WTC11 (cell line): ENCODE measurements at regions not wholly inside any gene's neighbourhood (a gene's known extent, or its start where the extent isn't known, plus 50 kb on each side); places are given as distances from the start of the nearest gene placed in this dataset.

Experiments used
- ATAC-seq: fragments of 200-7000 bp; cut with Tn5 transposase; 2 replicates; pipeline ENCODE4 v1.10.0; 2021; ENCODE audit warnings: mild to moderate bottlenecking, moderate library complexity
- CTCF ChIA-PET: fragments of 300-600 bp; sonication (Branson Sonifier 250); formaldehyde crosslinking; loops from one replicate; lab custom pipeline; 2021; ENCODE audit warnings: antibody characterized with exemption; lab: Charles Lee
- POLR2A ChIA-PET: fragments of 350-600 bp; sonication (Branson Sonifier 250); formaldehyde crosslinking; loops from one replicate; lab custom pipeline; 2021; ENCODE audit warnings: antibody characterized with exemption; lab: Charles Lee
- DNase-seq: peaks from one replicate; pipeline ENCODE4 v3.0.0; 2021; ENCODE audit warnings: low spot score
- H3K27ac Mint-ChIP-seq: 2 replicates; pipeline ENCODE4 v1.8.0; 2021; ENCODE audit warnings: mixed read lengths
- H3K27me3 Mint-ChIP-seq: 2 replicates; pipeline ENCODE4 v1.8.0; 2021; ENCODE audit warnings: low read depth, mild to moderate bottlenecking, moderate library complexity, mixed read lengths
- H3K36me3 Mint-ChIP-seq: 2 replicates; pipeline ENCODE4 v1.8.0; 2021; ENCODE audit warnings: mixed read lengths
- H3K4me1 Mint-ChIP-seq: 2 replicates; pipeline ENCODE4 v1.8.0; 2022; ENCODE audit warnings: mixed read lengths
- H3K4me3 Mint-ChIP-seq: 2 replicates; pipeline ENCODE4 v1.8.0; 2021; ENCODE audit warnings: mild to moderate bottlenecking, moderate library complexity, mixed read lengths
- H3K9me3 Mint-ChIP-seq: 2 replicates; pipeline ENCODE4 v1.8.0; 2021; ENCODE audit warnings: mixed read lengths
- ESRRA ChIP-seq: sonication (generic); formaldehyde crosslinking; IDR thresholded peaks from 2 replicates; pipeline ENCODE4 v1.8.1; 2022; ENCODE audit warnings: mild to moderate bottlenecking, missing genetic modification reagents, borderline replicate concordance
- FOXJ3 ChIP-seq: sonication (generic); formaldehyde crosslinking; IDR thresholded peaks from 2 replicates; pipeline ENCODE4 v1.9.0; 2021; ENCODE audit warnings: missing genetic modification reagents, mild to moderate bottlenecking, borderline replicate concordance
- GRHL2 ChIP-seq: fragments of 250-450 bp; sonication (Bioruptor Pico); IDR thresholded peaks from 2 replicates; pipeline ENCODE4 v1.8.0; 2022; ENCODE audit warnings: mild to moderate bottlenecking, moderate library complexity; ENCODE audit not compliant: insufficient replicate concordance, severe bottlenecking
- GTF2I ChIP-seq: fragments of 250-450 bp; sonication (Bioruptor Pico); conservative IDR thresholded peaks from 2 replicates; pipeline ENCODE4 v1.4.0; 2021; ENCODE audit warnings: mild to moderate bottlenecking
- HMGA2 ChIP-seq: fragments of 250-450 bp; sonication (Bioruptor Pico); IDR thresholded peaks from 2 replicates; pipeline ENCODE4 v1.4.0; 2021; ENCODE audit warnings: mild to moderate bottlenecking, moderate library complexity
- IRF2 ChIP-seq: sonication (generic); formaldehyde crosslinking; IDR thresholded peaks from 2 replicates; pipeline ENCODE4 v1.8.0; 2022; ENCODE audit warnings: low read depth, missing genetic modification reagents, borderline replicate concordance
- JAZF1 ChIP-seq: fragments of 250-450 bp; sonication (Bioruptor Pico); IDR thresholded peaks from 2 replicates; pipeline ENCODE4 v1.9.0; 2021; ENCODE audit warnings: moderate library complexity, mild to moderate bottlenecking, inconsistent platforms
- JUN ChIP-seq: sonication (generic); formaldehyde crosslinking; IDR thresholded peaks from 2 replicates; pipeline ENCODE4 v1.8.0; 2023; ENCODE audit warnings: mild to moderate bottlenecking, missing genetic modification reagents
- KAT7 ChIP-seq: sonication (generic); formaldehyde crosslinking; IDR thresholded peaks from 2 replicates; pipeline ENCODE4 v1.8.1; 2023; ENCODE audit warnings: missing genetic modification reagents, mild to moderate bottlenecking, borderline replicate concordance
- NFATC4 ChIP-seq: fragments of 250-450 bp; sonication (Bioruptor Pico); IDR thresholded peaks from 2 replicates; pipeline ENCODE4 v1.9.0; 2021; ENCODE audit warnings: mild to moderate bottlenecking
- NR1H2 ChIP-seq: sonication (generic); formaldehyde crosslinking; IDR thresholded peaks from 2 replicates; pipeline ENCODE4 v1.9.0; 2021; ENCODE audit warnings: mild to moderate bottlenecking, moderate library complexity, missing genetic modification reagents
- OVOL2 ChIP-seq: fragments of 250-450 bp; sonication (Bioruptor Pico); IDR thresholded peaks from 2 replicates; pipeline ENCODE4 v1.9.0; 2021; ENCODE audit warnings: mild to moderate bottlenecking, borderline replicate concordance
- RORB ChIP-seq: fragments of 250-450 bp; sonication (Bioruptor Pico); IDR thresholded peaks from 2 replicates; pipeline ENCODE4 v1.9.0; 2021; ENCODE audit warnings: mild to moderate bottlenecking
- SMAD4 ChIP-seq: sonication (generic); formaldehyde crosslinking; IDR thresholded peaks from 2 replicates; pipeline ENCODE4 v1.8.0; 2022; ENCODE audit warnings: mild to moderate bottlenecking, missing genetic modification reagents
- ZBTB21 ChIP-seq: sonication (generic); formaldehyde crosslinking; IDR thresholded peaks from 2 replicates; pipeline ENCODE4 v1.8.1; 2023; ENCODE audit warnings: mild to moderate bottlenecking, missing genetic modification reagents, borderline replicate concordance
- ZNF671 ChIP-seq: fragments of 250-450 bp; sonication (Bioruptor Pico); IDR thresholded peaks from 2 replicates; pipeline ENCODE4 v1.8.0; 2021; ENCODE audit warnings: mild to moderate bottlenecking
- TF ChIP-seq, protein P1 (sequence below): fragments of 250-450 bp; sonication (Bioruptor Pico); conservative IDR thresholded peaks from 2 replicates; pipeline ENCODE4 v1.9.0; 2021; ENCODE audit warnings: mild to moderate bottlenecking
- TF ChIP-seq, protein P2 (sequence below): sonication (generic); formaldehyde crosslinking; IDR thresholded peaks from 2 replicates; pipeline ENCODE4 v1.8.1; 2023; ENCODE audit warnings: mild to moderate bottlenecking, missing genetic modification reagents, borderline replicate concordance
- TF ChIP-seq, protein P3 (sequence below): fragments of 250-450 bp; sonication (Bioruptor Pico); IDR thresholded peaks from 2 replicates; pipeline ENCODE4 v1.8.0; 2021; ENCODE audit warnings: mild to moderate bottlenecking
- TF ChIP-seq, protein P4 (sequence below): sonication (generic); formaldehyde crosslinking; IDR thresholded peaks from 2 replicates; pipeline ENCODE4 v1.8.1; 2023; ENCODE audit warnings: mild to moderate bottlenecking, missing genetic modification reagents
- TF ChIP-seq, protein P5 (sequence below): sonication (generic); formaldehyde crosslinking; IDR thresholded peaks from 2 replicates; pipeline ENCODE4 v1.8.1; 2022; ENCODE audit warnings: missing genetic modification reagents, borderline replicate concordance

DNA sequence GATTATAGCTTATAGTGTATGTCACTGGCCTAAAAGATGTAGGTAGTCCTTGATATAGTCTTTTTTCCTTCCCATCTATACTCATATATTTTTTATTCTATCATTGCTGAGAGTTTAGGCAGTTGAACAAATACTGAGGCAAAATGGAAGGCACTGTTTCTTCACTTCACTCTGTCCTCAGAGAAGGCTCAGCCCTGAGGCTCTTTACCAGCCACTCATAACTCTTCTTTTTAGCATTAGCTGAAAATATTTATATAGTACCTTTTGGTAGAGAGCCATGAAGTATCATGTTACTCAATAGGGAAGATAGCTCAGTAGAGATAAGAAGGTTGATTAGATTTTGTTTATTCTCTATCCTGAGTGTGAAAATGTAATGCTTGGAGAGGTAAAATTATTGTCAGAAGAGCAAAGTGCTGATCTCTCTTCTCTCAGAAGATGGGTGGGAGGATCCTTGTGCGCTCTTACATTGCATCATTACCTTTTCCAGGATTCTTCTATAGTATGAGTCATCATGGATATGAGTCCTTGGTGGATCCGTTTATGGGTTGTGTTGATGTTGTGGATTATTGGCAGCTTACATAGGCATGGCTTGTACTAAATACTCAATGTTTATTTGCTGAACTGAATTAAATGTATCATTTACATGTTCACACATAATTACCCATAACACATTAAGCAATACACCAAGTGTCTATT lies 88.1 kb downstream of the ANXA1 start:
- Mint-ChIP-seq H3K9me3 (no peaks in the 10 kb centered on the region), H3K27ac (no peak overlapping the region), H3K36me3 (no peaks in the 10 kb centered on the region), H3K27me3 (no peaks in the 10 kb centered on the region), H3K4me3 (no peak overlapping the region), H3K4me1 (peaks cover 25% of the 10 kb centered on the region)
- ChIA-PET POLR2A (no interaction called here), CTCF (no interaction called here)
- ATAC-seq (no peak), DNase-seq (no peak)
- TF ChIP-seq NFATC4 (CRISPR knock-in tag): no peak
- no peak for TF ChIP-seq HMGA2 (CRISPR knock-in tag)
- no peak for TF ChIP-seq SMAD4

DNA sequence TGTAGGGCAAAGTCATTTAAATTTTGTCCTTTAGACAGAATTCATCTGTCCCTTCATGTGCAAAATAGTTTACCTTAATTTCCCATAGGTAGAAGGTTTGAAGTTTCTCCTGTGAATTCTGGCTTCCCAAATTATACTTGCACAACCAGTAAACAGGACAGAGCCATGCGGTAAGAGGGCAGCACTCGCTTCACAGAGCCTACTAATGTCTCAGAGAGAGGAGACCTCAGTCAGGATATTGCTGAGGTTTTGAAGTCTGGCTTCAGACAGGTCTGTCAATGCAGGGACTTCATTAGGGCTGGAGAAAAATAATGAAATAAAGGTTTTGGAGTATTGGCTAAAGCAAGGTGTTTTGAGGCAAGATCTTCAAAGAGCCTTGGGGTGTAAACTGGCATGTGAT lies 91.4 kb downstream of the ANXA1 start:
- H3K4me3 Mint-ChIP-seq: no peak overlapping the region
- H3K27me3 Mint-ChIP-seq: no peaks in the 10 kb centered on the region
- H3K9me3 Mint-ChIP-seq: no peaks in the 10 kb centered on the region
- DNase-seq: no peak
- peak; percentile 72 for ATAC-seq
- CTCF ChIA-PET: interaction anchor here (1.7 to 2.9 kb wide), 2 partner anchors 26 to 43 kb away, joined by 5 to 6 read pairs; no protein-coding TSS in a partner anchor
- no peak for TF ChIP-seq OVOL2
- TF ChIP-seq, protein P1, sequence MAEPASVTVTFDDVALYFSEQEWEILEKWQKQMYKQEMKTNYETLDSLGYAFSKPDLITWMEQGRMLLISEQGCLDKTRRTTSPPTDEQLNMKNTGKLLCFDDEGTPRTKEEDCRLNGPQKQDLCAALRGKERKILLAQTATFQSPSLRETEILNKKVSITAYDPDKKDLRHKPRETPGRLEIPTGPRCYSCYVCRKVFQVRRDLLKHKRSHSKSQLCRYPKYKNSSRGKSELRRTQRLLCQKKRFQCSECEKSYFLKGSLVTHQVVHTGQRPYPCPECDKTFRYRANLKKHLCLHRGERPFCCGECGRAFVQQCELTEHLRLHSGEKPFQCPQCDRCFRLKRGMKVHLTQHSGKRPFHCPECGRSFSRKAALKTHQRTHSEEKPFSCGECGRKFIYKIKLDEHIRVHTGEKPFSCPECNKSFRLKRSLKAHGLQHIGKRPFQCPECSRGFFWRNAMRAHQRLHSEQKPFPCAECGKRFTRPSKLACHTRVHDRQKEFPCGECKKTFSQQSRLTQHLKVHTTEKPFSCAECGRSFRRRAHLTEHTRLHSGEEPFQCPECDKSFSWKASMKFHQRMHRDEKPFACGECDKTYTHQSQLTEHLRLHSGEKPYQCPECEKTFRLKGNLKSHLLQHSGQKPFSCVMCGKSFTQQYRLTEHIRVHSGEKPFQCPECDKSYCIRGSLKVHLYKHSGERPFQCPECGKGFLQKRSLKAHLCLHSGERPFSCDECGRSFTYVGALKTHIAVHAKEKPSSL (CRISPR knock-in tag): no peak
- TF ChIP-seq, protein P2, sequence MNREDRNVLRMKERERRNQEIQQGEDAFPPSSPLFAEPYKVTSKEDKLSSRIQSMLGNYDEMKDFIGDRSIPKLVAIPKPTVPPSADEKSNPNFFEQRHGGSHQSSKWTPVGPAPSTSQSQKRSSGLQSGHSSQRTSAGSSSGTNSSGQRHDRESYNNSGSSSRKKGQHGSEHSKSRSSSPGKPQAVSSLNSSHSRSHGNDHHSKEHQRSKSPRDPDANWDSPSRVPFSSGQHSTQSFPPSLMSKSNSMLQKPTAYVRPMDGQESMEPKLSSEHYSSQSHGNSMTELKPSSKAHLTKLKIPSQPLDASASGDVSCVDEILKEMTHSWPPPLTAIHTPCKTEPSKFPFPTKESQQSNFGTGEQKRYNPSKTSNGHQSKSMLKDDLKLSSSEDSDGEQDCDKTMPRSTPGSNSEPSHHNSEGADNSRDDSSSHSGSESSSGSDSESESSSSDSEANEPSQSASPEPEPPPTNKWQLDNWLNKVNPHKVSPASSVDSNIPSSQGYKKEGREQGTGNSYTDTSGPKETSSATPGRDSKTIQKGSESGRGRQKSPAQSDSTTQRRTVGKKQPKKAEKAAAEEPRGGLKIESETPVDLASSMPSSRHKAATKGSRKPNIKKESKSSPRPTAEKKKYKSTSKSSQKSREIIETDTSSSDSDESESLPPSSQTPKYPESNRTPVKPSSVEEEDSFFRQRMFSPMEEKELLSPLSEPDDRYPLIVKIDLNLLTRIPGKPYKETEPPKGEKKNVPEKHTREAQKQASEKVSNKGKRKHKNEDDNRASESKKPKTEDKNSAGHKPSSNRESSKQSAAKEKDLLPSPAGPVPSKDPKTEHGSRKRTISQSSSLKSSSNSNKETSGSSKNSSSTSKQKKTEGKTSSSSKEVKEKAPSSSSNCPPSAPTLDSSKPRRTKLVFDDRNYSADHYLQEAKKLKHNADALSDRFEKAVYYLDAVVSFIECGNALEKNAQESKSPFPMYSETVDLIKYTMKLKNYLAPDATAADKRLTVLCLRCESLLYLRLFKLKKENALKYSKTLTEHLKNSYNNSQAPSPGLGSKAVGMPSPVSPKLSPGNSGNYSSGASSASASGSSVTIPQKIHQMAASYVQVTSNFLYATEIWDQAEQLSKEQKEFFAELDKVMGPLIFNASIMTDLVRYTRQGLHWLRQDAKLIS: no peak
- TF ChIP-seq ESRRA (CRISPR knock-in tag): no peak
- TF ChIP-seq HMGA2 (CRISPR knock-in tag): no peak
- no peak for TF ChIP-seq SMAD4
- no peak for TF ChIP-seq NR1H2 (CRISPR knock-in tag)
- TF ChIP-seq, protein P3, sequence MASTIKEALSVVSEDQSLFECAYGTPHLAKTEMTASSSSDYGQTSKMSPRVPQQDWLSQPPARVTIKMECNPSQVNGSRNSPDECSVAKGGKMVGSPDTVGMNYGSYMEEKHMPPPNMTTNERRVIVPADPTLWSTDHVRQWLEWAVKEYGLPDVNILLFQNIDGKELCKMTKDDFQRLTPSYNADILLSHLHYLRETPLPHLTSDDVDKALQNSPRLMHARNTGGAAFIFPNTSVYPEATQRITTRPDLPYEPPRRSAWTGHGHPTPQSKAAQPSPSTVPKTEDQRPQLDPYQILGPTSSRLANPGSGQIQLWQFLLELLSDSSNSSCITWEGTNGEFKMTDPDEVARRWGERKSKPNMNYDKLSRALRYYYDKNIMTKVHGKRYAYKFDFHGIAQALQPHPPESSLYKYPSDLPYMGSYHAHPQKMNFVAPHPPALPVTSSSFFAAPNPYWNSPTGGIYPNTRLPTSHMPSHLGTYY: no peak
- TF ChIP-seq, protein P4, sequence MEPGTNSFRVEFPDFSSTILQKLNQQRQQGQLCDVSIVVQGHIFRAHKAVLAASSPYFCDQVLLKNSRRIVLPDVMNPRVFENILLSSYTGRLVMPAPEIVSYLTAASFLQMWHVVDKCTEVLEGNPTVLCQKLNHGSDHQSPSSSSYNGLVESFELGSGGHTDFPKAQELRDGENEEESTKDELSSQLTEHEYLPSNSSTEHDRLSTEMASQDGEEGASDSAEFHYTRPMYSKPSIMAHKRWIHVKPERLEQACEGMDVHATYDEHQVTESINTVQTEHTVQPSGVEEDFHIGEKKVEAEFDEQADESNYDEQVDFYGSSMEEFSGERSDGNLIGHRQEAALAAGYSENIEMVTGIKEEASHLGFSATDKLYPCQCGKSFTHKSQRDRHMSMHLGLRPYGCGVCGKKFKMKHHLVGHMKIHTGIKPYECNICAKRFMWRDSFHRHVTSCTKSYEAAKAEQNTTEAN (CRISPR knock-in tag): no peak
- TF ChIP-seq RORB (CRISPR knock-in tag): no peak
- no peak for TF ChIP-seq JUN (CRISPR knock-in tag)
- TF ChIP-seq, protein P5, sequence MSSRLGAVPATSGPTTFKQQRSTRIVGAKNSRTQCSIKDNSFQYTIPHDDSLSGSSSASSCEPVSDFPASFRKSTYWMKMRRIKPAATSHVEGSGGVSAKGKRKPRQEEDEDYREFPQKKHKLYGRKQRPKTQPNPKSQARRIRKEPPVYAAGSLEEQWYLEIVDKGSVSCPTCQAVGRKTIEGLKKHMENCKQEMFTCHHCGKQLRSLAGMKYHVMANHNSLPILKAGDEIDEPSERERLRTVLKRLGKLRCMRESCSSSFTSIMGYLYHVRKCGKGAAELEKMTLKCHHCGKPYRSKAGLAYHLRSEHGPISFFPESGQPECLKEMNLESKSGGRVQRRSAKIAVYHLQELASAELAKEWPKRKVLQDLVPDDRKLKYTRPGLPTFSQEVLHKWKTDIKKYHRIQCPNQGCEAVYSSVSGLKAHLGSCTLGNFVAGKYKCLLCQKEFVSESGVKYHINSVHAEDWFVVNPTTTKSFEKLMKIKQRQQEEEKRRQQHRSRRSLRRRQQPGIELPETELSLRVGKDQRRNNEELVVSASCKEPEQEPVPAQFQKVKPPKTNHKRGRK (CRISPR knock-in tag): no peak
- TF ChIP-seq JAZF1 (CRISPR knock-in tag): no peak
- no peak for TF ChIP-seq ZNF671 (CRISPR knock-in tag)
- TF ChIP-seq GTF2I: no peak
- TF ChIP-seq KAT7 (CRISPR knock-in tag): no peak
- no peak for TF ChIP-seq IRF2 (CRISPR knock-in tag)
- no peak for TF ChIP-seq FOXJ3 (CRISPR knock-in tag)
- TF ChIP-seq GRHL2: no peak
- TF ChIP-seq ZBTB21 (CRISPR knock-in tag): no peak
- TF ChIP-seq, all 79 proteins: peak for 0
- POLR2A ChIA-PET: no interaction called here
- Mint-ChIP-seq H3K36me3 (no peaks in the 10 kb centered on the region), H3K27ac (no peak overlapping the region), H3K4me1 (peaks cover 18% of the 10 kb centered on the region)
